Caco-2 (cell line): ENCODE measurements at regions not wholly inside any gene's neighbourhood (a gene's known extent, or its start where the extent isn't known, plus 50 kb on each side); places are given as distances from the start of the nearest gene placed in this dataset.

Experiments used
- BruUV-seq: library from RNA; stranded (reverse); fragments of 400-500 nt; replicated peaks from 2 replicates; lab custom pipeline; 2021; lab: Mats Ljungman, UMichigan
- CTCF ChIA-PET: fragments of 300-600 bp; sonication (Branson Sonifier 250); formaldehyde crosslinking; loops from one replicate; lab custom pipeline; 2022; ENCODE audit warnings: antibody characterized with exemption; lab: Charles Lee
- POLR2A ChIA-PET: fragments of 300-600 bp; sonication (Branson Sonifier 250); formaldehyde crosslinking; loops from one replicate; lab custom pipeline; 2022; ENCODE audit warnings: antibody characterized with exemption; lab: Charles Lee
- DNase-seq, 2 experiments: peaks; one replicate each; pipeline versions ENCODE4 v3.0.0 to v3.0.0-alpha.2; 2020 to 2022
- H3K27me3 ChIP-seq: replicated peaks from 2 replicates; pipeline ENCODE4 v1.6.0; 2011; ENCODE audit warnings: low read length; ENCODE audit not compliant: control insufficient read depth, insufficient read depth
- H3K36me3 ChIP-seq: 2 replicates; pipeline ENCODE4 v1.5.1; 2011; ENCODE audit warnings: low read length; ENCODE audit not compliant: control insufficient read depth, insufficient read depth
- H3K4me1 ChIP-seq: fragments of 250-450 bp; sonication (Bioruptor Pico); 2 replicates; pipeline ENCODE4 v1.5.1; 2020; ENCODE audit warnings: mild to moderate bottlenecking
- H3K4me3 ChIP-seq: 2 replicates; pipeline ENCODE4 v1.5.1; 2011; ENCODE audit warnings: low read depth, mild to moderate bottlenecking, control low read depth, low read length
- H3K9me3 ChIP-seq: fragments of 250-450 bp; sonication (Bioruptor Pico); 2 replicates; pipeline ENCODE4 v1.5.1; 2020; ENCODE audit warnings: mild to moderate bottlenecking, moderate library complexity
- H3K27ac Mint-ChIP-seq: one replicate; pipeline ENCODE4 v1.8.0; 2022; ENCODE audit warnings: mixed read lengths; ENCODE audit not compliant: unreplicated experiment
- H3K27me3 Mint-ChIP-seq: one replicate; pipeline ENCODE4 v1.8.0; 2022; ENCODE audit warnings: mixed read lengths; ENCODE audit not compliant: insufficient read depth, unreplicated experiment
- H3K36me3 Mint-ChIP-seq: one replicate; pipeline ENCODE4 v1.8.0; 2022; ENCODE audit warnings: mild to moderate bottlenecking, mixed read lengths; ENCODE audit not compliant: insufficient read depth, unreplicated experiment
- H3K4me1 Mint-ChIP-seq: one replicate; pipeline ENCODE4 v1.8.0; 2022; ENCODE audit warnings: low read depth, mixed read lengths; ENCODE audit not compliant: unreplicated experiment
- H3K4me3 Mint-ChIP-seq: one replicate; pipeline ENCODE4 v1.8.0; 2022; ENCODE audit warnings: mild to moderate bottlenecking, moderate library complexity, mixed read lengths; ENCODE audit not compliant: unreplicated experiment
- H3K9me3 Mint-ChIP-seq: one replicate; pipeline ENCODE4 v1.8.0; 2022; ENCODE audit warnings: mixed read lengths; ENCODE audit not compliant: unreplicated experiment
- intact Hi-C: fragments of 100-400 bp; cut with micrococcal nuclease; formaldehyde crosslinking; loops from one replicate; pipeline ENCODE4 v1.10.0; 2022; ENCODE audit not compliant: unreplicated experiment
- TF ChIP-seq, protein P1 (sequence below), 2 experiments: fragments of 200-600 bp in 1 of 2; IDR thresholded peaks; 1 replicate in 1 of 2; 2 replicates in 1 of 2; pipeline versions ENCODE4 v1.5.1 to v1.8.0; 2011 to 2022; ENCODE audit warnings: antibody characterized with exemption in 1 of 2, control low read depth in 1 of 2, inconsistent platforms in 1 of 2, low read depth in 1 of 2, low read length in 1 of 2, mild to moderate bottlenecking in 1 of 2, moderate library complexity in 1 of 2; ENCODE audit not compliant: insufficient read depth in 1 of 2, severe bottlenecking in 1 of 2, unreplicated experiment in 1 of 2

DNA sequence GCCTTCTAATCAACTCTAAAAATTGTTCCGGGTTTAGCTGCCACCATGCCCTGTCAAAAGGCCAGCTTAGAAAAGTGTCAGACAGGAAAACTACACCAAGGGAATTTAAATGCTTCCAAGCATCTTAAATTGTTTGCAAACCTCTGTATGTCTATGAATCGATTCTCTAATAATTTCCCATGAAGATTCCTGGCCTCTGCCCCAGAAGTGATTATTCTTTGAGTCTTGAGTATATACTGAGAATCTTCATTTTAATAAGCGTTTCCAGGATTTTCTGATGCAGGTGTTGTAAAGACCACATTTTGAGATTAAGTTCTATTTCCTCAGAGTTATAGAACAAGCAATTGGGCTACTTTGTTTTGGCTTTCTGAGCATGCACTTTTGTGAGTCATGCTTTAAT lies 471.8 kb upstream of the JAG1 start:
- Mint-ChIP-seq H3K27me3 (no peaks in the 10 kb centered on the region), H3K27ac (no peak overlapping the region)
- BruUV-seq, result no TSS peak

GRCh38 chr20:11153819-11154218 lies 480.0 kb upstream of the JAG1 start:
- no peak overlapping the region for H3K4me3 Mint-ChIP-seq
- no peaks in the 10 kb centered on the region for H3K27me3 ChIP-seq
- POLR2A ChIA-PET, result no interaction called here
- CTCF ChIA-PET, result no interaction called here
- H3K9me3 ChIP-seq, result no peaks in the 10 kb centered on the region
- H3K4me1 ChIP-seq, result no peaks in the 10 kb centered on the region
- TF ChIP-seq, protein P1, sequence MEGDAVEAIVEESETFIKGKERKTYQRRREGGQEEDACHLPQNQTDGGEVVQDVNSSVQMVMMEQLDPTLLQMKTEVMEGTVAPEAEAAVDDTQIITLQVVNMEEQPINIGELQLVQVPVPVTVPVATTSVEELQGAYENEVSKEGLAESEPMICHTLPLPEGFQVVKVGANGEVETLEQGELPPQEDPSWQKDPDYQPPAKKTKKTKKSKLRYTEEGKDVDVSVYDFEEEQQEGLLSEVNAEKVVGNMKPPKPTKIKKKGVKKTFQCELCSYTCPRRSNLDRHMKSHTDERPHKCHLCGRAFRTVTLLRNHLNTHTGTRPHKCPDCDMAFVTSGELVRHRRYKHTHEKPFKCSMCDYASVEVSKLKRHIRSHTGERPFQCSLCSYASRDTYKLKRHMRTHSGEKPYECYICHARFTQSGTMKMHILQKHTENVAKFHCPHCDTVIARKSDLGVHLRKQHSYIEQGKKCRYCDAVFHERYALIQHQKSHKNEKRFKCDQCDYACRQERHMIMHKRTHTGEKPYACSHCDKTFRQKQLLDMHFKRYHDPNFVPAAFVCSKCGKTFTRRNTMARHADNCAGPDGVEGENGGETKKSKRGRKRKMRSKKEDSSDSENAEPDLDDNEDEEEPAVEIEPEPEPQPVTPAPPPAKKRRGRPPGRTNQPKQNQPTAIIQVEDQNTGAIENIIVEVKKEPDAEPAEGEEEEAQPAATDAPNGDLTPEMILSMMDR (IDR thresholded peaks at IDR 0.05; ENCODE audit: insufficient read depth in 1 of 2, low read depth in 1 of 2, low read length in 1 of 2, severe bottlenecking in 1 of 2, unreplicated experiment in 1 of 2), result no peak
- no peaks in the 10 kb centered on the region for H3K36me3 ChIP-seq
- no peaks in the 10 kb centered on the region for H3K4me1 Mint-ChIP-seq
- intact Hi-C loops, result no loop called here
- H3K27ac Mint-ChIP-seq, result no peak overlapping the region
- no TSS peak for BruUV-seq
- no peaks in the 10 kb centered on the region for H3K36me3 Mint-ChIP-seq
- H3K9me3 Mint-ChIP-seq, result no peaks in the 10 kb centered on the region
- no peak overlapping the region for H3K4me3 ChIP-seq
- no peaks in the 10 kb centered on the region for H3K27me3 Mint-ChIP-seq
- DNase-seq, result no peak

More for the DNA sequence above, 471.8 kb upstream of the JAG1 start:
- Mint-ChIP-seq H3K4me3 (no peak overlapping the region), H3K4me1 (no peaks in the 10 kb centered on the region), H3K9me3 (no peaks in the 10 kb centered on the region), H3K36me3 (no peaks in the 10 kb centered on the region)
- TF ChIP-seq, protein P1 (IDR thresholded peaks at IDR 0.05; ENCODE audit: insufficient read depth in 1 of 2, low read depth in 1 of 2, low read length in 1 of 2, severe bottlenecking in 1 of 2, unreplicated experiment in 1 of 2), result no peak
- Histone ChIP-seq H3K4me1 (no peaks in the 10 kb centered on the region), H3K9me3 (no peaks in the 10 kb centered on the region), H3K4me3 (no peak overlapping the region), H3K27me3 (no peaks in the 10 kb centered on the region), H3K36me3 (no peaks in the 10 kb centered on the region)
- intact Hi-C loops, result no loop called here
- ChIA-PET CTCF (no interaction called here), POLR2A (no interaction called here)
- DNase-seq, result no peak

- intact Hi-C loops, result no loop called here
- no peaks in the 10 kb centered on the region for H3K4me1 Mint-ChIP-seq
- no peaks in the 10 kb centered on the region for H3K9me3 Mint-ChIP-seq
- no peaks in the 10 kb centered on the region for H3K4me1 ChIP-seq
- BruUV-seq, result no TSS peak
- no peak for DNase-seq
- H3K4me3 Mint-ChIP-seq, result no peak overlapping the region
- TF ChIP-seq, protein P1 (IDR thresholded peaks at IDR 0.05; ENCODE audit: insufficient read depth in 1 of 2, low read depth in 1 of 2, low read length in 1 of 2, severe bottlenecking in 1 of 2, unreplicated experiment in 1 of 2), result no peak
- H3K4me3 ChIP-seq, result no peak overlapping the region
- H3K9me3 ChIP-seq, result no peaks in the 10 kb centered on the region
- H3K36me3 Mint-ChIP-seq, result no peaks in the 10 kb centered on the region
- H3K27me3 ChIP-seq, result no peaks in the 10 kb centered on the region
- CTCF ChIA-PET, result no interaction called here
- no peaks in the 10 kb centered on the region for H3K27me3 Mint-ChIP-seq
- H3K36me3 ChIP-seq, result no peaks in the 10 kb centered on the region
- POLR2A ChIA-PET, result no interaction called here
- no peak overlapping the region for H3K27ac Mint-ChIP-seq
Measured at GRCh38 chr20:11155156-11155756, 481.5 kb upstream of the JAG1 start.
